ENCODE measurements at regions not wholly inside any gene's neighbourhood (a gene's known extent, or its start where the extent isn't known, plus 50 kb on each side); places are given as distances from the start of the nearest gene placed in this dataset.

DNA sequence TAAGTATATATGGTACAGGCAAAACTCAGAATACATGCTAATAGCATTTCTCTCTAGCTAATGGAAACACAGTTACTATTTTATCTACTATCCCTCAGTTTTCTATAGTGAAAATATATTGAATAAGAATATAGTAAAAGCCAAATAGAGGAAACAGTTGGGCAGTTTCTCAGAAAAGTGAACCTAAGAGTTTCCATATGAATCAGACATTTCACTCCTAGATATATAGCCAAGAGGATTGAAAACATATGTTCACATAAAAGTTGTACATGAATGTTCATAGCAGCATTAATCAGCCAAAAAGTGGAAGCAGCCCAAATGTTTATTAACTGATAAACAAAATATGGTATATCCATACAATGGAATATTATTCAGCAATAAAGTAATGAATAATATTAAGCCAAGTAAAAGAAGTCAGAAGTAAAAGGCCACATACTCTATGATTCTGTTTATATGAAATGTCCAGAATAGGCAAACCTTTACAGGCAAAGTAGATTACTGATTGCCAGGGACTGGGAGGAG is 134.6 kb downstream of the CYB561 start:
- no peak overlapping the region for H3K4me3 ChIP-seq
- H3K36me3 ChIP-seq: no peaks in the 10 kb centered on the region
- no peak overlapping the region for H3K27ac ChIP-seq
- no peaks in the 10 kb centered on the region for H3K9me3 ChIP-seq
- no peaks in the 10 kb centered on the region for H3K27me3 ChIP-seq (replicated peaks; ENCODE audit: insufficient read depth)
- TF ChIP-seq, protein P1, sequence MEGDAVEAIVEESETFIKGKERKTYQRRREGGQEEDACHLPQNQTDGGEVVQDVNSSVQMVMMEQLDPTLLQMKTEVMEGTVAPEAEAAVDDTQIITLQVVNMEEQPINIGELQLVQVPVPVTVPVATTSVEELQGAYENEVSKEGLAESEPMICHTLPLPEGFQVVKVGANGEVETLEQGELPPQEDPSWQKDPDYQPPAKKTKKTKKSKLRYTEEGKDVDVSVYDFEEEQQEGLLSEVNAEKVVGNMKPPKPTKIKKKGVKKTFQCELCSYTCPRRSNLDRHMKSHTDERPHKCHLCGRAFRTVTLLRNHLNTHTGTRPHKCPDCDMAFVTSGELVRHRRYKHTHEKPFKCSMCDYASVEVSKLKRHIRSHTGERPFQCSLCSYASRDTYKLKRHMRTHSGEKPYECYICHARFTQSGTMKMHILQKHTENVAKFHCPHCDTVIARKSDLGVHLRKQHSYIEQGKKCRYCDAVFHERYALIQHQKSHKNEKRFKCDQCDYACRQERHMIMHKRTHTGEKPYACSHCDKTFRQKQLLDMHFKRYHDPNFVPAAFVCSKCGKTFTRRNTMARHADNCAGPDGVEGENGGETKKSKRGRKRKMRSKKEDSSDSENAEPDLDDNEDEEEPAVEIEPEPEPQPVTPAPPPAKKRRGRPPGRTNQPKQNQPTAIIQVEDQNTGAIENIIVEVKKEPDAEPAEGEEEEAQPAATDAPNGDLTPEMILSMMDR (IDR thresholded peaks at IDR 0.05): no peak
- no peak for ATAC-seq (ENCODE audit: insufficient number of reproducible peaks, low FRiP score, low read depth)
- peaks cover 0 to 4% of the 10 kb centered on the region in 2 donors for H3K4me1 ChIP-seq (ENCODE audit: control insufficient read depth in 1 of 2, low read depth in 2 of 2)
- DNase-seq (ENCODE audit: low spot score): no peak

DNA sequence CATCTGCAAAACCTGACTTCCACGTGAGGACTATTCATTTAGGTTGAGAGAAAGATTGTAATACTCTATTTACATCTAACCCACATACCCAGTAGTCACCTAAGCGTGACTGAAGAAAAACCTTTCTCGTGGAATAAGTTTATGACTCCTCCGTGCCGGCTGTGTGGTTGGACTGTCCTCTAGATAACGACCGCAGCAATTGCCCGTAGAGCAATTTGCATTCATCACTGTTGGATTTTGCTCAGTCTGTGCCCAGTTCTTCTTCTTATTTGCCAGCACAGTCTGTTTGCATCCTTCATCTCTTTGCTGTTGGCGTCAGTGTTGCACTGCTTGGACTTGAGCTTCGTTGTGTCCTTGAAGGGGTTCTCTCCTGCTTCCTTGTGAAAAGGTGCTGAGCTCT is 131.3 kb downstream of the CYB561 start:
- Histone ChIP-seq H3K36me3 (no peaks in the 10 kb centered on the region), H3K9me3 (no peaks in the 10 kb centered on the region), H3K4me3 (no peak overlapping the region), H3K4me1 (ENCODE audit: control insufficient read depth in 1 of 2, low read depth in 2 of 2) (no peaks in the 10 kb centered on the region), H3K27ac (no peak overlapping the region), H3K27me3 (replicated peaks; ENCODE audit: insufficient read depth) (no peaks in the 10 kb centered on the region)
- TF ChIP-seq, protein P1 (IDR thresholded peaks at IDR 0.05): no peak
- DNase-seq (ENCODE audit: low spot score) (no peak), ATAC-seq (ENCODE audit: insufficient number of reproducible peaks, low FRiP score, low read depth) (no peak)

DNA sequence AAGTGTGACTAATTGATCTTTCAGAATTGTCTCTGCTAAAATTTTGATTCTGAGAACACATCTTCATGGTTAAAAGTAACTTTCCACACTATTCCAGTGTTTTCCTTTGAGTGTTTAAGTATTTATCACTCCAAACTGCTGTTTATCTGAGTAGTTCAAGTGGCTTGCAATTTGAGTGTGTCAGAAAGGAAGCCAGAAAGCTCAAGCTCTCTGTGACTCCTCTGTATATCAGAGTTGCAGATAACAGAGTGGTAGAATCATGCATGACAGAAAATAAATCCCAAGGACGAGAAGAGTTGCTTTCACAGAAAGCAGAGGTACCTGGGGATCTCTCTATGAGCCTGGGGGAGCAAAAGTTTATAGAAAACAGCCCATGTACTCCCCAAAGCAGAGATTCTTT is 130.0 kb downstream of the CYB561 start:
- H3K9me3 ChIP-seq: no peaks in the 10 kb centered on the region
- H3K27ac ChIP-seq: no peak overlapping the region
- DNase-seq (ENCODE audit: low spot score) (no peak), ATAC-seq (ENCODE audit: insufficient number of reproducible peaks, low FRiP score, low read depth) (no peak)
- TF ChIP-seq, protein P1 (IDR thresholded peaks at IDR 0.05): no peak
- H3K27me3 ChIP-seq (replicated peaks; ENCODE audit: insufficient read depth): no peaks in the 10 kb centered on the region
- no peaks in the 10 kb centered on the region for H3K36me3 ChIP-seq
- no peak overlapping the region for H3K4me3 ChIP-seq
- H3K4me1 ChIP-seq (ENCODE audit: control insufficient read depth in 1 of 2, low read depth in 2 of 2): no peaks in the 10 kb centered on the region

DNA sequence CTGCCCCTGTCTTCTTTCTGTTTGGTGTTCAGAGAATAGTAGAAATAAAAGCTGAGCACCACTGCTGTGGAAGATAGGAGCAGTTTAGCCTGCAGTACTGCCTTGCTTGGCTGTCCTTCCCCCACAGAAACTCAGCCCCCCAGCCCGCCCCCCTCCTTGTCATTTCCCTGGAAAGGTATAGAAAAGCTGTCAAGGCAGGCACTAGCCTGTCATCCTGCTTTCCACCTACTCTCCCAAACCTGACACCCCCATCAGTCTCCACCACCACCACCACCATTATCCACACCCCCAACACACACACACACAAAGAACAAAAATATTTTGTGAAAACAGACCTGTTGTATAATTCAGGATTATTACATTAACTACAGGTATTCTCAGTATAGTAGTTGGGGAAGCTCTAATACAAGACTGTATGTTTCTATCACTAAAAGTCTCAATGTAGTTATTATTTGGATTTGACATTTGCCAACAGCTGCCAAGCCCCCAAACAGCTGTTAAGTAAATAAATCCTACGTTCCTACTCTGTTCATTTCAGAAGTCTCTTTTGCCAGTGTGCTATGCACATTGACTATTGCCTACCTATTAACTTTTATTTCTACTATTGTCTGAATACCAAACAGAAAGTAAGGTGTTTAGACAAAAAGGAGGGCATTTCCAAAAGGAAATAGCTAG is 128.8 kb downstream of the CYB561 start:
- TF ChIP-seq, protein P1 (IDR thresholded peaks at IDR 0.05): no peak
- no peak for ATAC-seq (ENCODE audit: insufficient number of reproducible peaks, low FRiP score, low read depth)
- H3K27ac ChIP-seq: no peak overlapping the region
- H3K4me1 ChIP-seq (ENCODE audit: control insufficient read depth in 1 of 2, low read depth in 2 of 2): no peaks in the 10 kb centered on the region
- no peaks in the 10 kb centered on the region for H3K27me3 ChIP-seq (replicated peaks; ENCODE audit: insufficient read depth)
- H3K9me3 ChIP-seq: no peaks in the 10 kb centered on the region
- no peak for DNase-seq (ENCODE audit: low spot score)
- H3K4me3 ChIP-seq: no peak overlapping the region
- no peaks in the 10 kb centered on the region for H3K36me3 ChIP-seq

DNA sequence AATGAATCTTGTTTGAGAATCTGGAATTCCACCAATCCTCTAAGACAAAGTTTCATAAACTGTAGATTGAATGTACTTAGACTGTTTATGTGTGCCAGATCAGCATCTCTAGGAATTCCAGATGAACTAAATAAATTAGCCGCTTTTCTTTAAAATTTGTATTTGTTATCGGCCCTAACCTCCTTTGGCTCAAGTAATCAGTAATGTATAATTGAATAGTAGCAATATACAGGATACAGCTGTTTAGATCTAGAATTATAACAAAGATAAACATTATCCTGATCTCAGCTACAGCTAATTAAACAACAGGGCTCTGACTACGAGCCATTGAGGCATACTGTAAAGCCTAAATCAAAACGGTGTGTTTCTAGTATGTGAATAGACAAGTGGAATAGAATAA is 120.3 kb downstream of the CYB561 start:
- Histone ChIP-seq H3K4me1 (ENCODE audit: control insufficient read depth in 1 of 2, low read depth in 2 of 2) (peaks cover 0 to 3% of the 10 kb centered on the region in 2 donors), H3K27me3 (replicated peaks; ENCODE audit: insufficient read depth) (no peaks in the 10 kb centered on the region), H3K9me3 (no peaks in the 10 kb centered on the region), H3K36me3 (no peaks in the 10 kb centered on the region), H3K27ac (no peak overlapping the region), H3K4me3 (no peak overlapping the region)
- ATAC-seq (ENCODE audit: insufficient number of reproducible peaks, low FRiP score, low read depth): no peak
- no peak for DNase-seq (ENCODE audit: low spot score)
- TF ChIP-seq, protein P1 (IDR thresholded peaks at IDR 0.05): no peak
